ENCODE measurements at regions not wholly inside any gene's neighbourhood (a gene's known extent, or its start where the extent isn't known, plus 50 kb on each side); places are given as distances from the start of the nearest gene placed in this dataset.

- no peak for TF ChIP-seq POLR2AphosphoS5 (IDR thresholded peaks at IDR 0.05)
- TF ChIP-seq CTCF (IDR thresholded peaks at IDR 0.05): no peak
Measured at GRCh38 chr17:79353016-79353415, 257.8 kb downstream of the RBFOX3 start.
